SW 1271 (cell line): ENCODE measurements at regions not wholly inside any gene's neighbourhood (a gene's known extent, or its start where the extent isn't known, plus 50 kb on each side); places are given as distances from the start of the nearest gene placed in this dataset.

ENCODE experiments used
- DNase-seq, 2 experiments: peaks; one replicate each; lab custom pipeline; 2025; lab: John Stamatoyannopoulos, UW

DNA sequence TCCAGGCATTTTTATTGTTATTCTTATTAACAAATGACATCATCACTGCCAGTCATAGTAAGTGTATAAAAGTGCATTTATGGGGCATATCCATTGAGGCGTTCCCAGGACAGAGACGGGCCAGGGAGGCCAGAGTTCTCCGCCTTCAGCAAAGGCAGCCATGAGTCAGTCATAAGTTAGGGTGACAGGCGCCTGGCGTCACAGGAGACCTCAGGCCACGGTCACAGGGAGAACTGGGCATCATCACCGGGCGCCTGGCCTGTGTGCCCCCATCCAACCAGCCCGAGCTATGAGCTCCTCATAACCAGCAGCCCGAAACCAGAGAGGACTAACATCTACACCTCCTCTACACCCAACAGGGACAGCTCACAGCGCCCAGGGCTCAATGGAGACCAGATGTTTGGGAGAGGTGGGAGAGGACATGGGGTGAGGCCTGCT, 259.2 kb downstream of the DLL1 start:
- no peak for DNase-seq

- no peak for DNase-seq
Measured at GRCh38 chr6:170030821-170031471, 259.9 kb downstream of the DLL1 start.

DNA sequence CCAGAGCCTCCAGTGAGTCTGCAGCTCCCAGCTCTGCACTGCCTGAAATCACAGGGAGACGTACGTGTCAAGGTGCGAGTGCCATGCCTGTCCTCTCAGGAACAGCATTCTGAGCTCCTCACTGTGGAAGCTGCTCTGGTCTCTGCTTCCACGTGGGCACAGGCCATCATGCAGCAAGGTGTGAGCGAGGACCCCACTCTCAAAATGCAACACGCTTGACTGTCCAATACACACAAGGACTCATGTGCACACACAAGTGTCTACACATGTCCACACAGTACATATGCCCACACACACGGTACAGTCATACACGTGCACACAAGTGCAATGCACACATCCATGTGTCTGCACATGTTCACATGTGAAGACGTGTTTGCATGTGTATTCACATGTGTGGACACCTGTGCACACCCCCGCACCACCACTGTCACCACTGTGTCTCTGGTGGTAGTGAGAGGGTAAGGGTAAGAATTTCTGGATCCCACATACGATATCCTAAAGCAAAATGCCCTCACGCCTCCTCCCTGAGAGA, 260.5 kb downstream of the DLL1 start:
- DNase-seq: no peak

DNA sequence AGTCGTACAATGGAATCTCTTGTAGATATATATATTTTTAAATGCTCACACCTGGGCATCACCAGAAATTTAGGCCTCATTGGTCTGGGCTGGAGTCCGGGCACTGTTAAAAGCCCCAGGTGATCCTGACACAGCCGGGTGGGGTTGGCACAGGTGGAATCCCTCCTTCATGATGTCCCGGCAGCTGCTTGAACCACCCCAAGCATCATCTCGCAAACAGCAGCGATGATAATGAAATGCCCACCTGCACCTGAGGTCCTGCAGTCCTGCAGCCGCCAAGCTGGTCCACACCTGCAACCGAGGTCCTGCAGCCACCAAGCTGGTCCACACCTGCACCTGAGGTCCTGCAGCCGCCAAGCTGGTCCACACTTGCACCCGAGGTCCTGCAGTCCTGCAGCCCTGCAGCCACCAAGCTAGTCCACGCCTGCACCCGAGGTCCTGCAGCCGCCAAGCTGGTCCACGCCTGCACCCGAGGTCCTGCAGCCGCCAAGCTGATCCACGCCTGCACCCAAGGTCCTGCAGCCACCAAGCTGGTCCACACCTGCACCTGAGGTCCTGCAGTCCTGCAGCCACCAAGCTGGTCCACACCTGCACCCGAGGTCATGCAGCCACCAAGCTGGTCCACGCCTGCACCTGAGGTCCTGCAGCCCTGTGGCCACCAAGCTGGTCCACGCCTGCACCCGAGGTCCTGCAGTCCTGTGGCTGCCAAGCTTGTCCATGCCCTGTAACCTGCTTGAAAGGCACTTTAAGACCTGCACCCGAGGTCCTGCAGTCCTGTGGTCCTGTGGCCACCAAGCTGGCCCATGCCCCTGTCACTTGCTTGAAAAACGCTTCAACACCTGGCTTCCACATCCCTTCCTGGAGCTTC, 261.2 kb downstream of the DLL1 start:
- no peak for DNase-seq

DNA sequence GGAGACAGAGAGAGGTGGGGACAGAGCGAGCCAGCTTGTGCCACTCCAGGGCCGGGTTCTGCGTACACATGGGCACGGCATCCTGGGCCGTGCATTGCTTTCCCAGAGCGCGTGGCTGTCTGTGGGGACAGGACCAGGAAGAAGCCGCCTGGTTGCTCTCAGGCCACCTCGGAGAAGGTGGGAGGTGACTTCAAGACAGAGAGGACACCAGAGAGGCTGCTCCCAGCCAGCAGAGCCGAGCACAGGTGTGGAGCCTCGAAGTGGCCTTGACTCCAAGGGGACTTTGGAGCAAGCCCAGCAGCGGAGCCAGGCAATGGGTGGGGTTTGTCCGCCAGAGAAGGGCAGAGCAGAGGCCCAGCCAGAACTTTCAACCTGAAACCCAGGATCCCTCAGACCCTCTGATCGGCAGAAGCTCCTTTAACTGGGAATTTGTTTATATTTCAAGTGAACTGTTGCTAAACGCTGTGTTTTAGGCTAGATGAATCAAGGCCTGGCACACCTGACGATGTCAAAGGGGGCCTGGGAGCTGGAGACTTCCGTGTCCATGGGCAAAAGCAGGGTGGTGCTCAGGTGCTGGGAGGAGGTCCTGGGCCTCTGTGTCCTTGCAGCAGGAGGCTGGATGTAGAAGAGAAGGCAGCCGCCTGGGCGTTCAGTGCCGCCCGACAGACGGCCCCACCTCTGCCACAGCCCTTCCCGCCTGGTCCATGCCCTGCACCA, 262.1 kb downstream of the DLL1 start:
- DNase-seq: no peak

- DNase-seq: no peak
Measured at GRCh38 chr6:170027647-170028043, 263.2 kb downstream of the DLL1 start.

- DNase-seq: no peak
Measured at GRCh38 chr6:170026751-170027646, 263.9 kb downstream of the DLL1 start.

GRCh38 chr6:170025935-170026750, 264.7 kb downstream of the DLL1 start:
- no peak for DNase-seq

DNA sequence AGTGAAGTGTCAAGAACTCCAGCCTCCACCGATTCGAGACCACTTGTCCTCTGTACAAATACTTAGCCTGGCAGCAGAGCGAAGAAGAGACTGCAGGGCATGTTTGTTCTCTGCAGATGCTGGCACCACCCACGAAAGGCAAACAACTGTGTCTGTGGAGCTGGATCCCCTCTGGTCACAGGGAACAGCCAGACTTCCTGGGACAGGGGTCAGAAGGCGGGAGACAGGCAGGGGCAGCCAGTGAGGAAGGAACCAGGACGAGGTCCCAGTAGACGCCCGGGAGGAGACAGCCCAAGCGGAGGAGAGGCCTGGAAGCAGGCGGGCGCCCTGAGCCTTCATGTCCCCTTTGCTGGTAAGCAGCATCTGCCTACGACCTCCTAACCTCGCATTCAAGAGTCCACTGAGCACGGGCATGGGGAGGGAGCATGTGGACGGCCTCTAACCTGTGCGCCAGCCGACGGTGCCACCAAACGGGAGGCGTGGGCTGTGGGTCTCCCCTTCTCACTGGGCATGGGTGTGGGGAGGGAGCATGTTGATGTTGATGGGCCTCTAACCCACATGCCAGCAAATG, 265.5 kb downstream of the DLL1 start:
- DNase-seq: no peak

GRCh38 chr6:170024940-170025339, 265.9 kb downstream of the DLL1 start:
- DNase-seq: no peak

DNA sequence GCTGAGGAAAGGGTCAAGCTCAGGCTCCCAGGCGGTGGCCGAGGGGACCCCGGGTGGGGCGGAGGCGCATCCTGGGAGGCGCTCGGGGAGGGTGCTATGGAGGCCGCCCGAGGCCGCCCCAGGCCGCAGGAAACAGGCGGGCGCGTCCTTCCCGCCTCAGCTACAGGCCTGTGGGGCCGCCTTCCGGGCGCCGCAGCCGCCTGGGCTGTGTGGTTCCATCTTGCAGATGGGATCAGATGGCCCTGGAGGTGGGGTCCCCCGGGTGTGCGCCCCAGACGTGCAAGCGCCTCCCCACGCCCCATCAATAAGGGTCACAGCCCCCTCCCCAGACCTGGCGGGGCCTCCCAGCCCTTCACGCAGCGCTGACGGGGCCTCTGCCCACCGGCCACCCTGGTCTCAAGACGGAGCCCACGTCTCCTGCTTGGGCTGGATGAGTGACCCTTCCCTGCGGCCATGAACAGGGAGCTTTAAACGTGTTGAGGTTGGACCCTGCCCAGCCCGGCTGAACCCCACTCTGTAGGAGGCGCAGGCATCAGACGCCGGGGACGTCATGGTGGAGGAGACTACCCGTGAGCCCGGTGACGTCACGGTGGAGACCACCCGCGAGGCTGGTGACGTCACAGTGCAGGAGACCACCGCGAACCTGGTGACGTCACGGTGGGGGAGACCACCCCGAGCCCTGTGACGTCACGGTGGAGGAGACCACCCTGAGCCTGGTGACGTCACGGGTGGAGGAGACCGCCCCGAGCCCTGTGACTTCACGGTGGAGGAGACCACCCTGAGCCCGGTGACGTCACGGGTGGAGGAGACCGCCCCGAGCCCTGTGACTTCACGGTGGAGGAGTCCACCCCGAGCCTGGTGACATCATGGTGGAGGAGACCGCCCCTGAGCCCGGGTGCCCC, 267.0 kb downstream of the DLL1 start:
- DNase-seq: no peak

- no peak for DNase-seq
Measured at GRCh38 chr6:170022827-170023619, 267.9 kb downstream of the DLL1 start.

GRCh38 chr6:170022291-170022722, 268.6 kb downstream of the DLL1 start:
- no peak for DNase-seq

DNA sequence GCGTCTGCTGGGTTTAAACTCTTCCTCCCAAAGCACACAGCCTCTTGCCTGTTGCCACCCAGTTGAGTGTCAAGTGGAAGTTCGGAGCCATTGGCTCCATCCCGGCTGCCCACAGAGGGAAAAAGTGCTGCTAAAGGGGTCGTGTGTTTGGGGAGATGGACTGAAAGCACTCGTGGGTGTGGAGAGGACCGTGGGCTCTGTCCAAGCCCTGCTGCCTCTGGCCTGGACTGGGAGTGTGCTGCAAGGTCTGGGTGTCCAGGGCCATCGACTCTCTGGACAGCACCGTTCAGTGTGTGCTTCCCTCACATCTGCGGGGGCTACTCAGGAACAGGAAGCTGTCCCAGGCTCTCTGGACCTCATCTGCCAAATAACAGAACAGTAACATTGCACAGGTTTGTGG, 269.3 kb downstream of the DLL1 start:
- DNase-seq: no peak

GRCh38 chr6:170019818-170020583, 268.6 kb downstream of the ERMARD start:
- DNase-seq: no peak

GRCh38 chr6:170018936-170019817, 267.8 kb downstream of the ERMARD start:
- DNase-seq: no peak
